Esophagus squamous epithelium (tissue), 4 donors: ENCODE measurements at regions not wholly inside any gene's neighbourhood (a gene's known extent, or its start where the extent isn't known, plus 50 kb on each side); places are given as distances from the start of the nearest gene placed in this dataset.

Source experiments
- POLR2A ChIP-seq, 4 donors: fragments of 450-650 bp; IDR thresholded peaks; one replicate each; pipeline ENCODE4 v1.6.1; 2017; ENCODE audit warnings: antibody characterized with exemption in 4 of 4, mild to moderate bottlenecking in 4 of 4, moderate library complexity in 3 of 4
- TF ChIP-seq, protein P1 (sequence below), 6 experiments: fragments of 450-650 bp in 4 of 6; fragments of 200-600 bp in 2 of 6; sonication (generic) in 2 of 6; IDR thresholded peaks; one replicate each; pipeline ENCODE4 v1.5.1; 2016 to 2019; ENCODE audit warnings: antibody characterized with exemption in 6 of 6, mild to moderate bottlenecking in 4 of 6, moderate library complexity in 4 of 6

DNA sequence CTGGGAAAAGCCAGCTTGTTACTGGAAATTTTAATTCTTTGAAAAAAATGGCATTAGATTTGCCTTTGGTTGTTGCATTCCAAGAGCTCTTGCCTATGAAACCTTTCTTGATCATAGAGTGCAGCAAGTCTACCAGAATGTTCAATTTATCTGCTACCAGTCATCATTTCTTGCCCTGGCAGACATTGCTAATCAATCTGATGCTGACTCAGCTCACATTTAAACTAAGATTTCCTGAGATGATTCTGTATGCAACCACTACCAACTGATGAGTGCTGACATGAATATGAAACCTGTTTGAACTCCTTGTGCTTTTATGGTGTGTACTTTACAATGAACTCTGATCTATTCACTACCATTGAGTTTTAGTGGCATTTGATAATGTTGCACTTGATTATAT is 166.5 kb upstream of the SALL1 start:
- TF ChIP-seq, protein P1, sequence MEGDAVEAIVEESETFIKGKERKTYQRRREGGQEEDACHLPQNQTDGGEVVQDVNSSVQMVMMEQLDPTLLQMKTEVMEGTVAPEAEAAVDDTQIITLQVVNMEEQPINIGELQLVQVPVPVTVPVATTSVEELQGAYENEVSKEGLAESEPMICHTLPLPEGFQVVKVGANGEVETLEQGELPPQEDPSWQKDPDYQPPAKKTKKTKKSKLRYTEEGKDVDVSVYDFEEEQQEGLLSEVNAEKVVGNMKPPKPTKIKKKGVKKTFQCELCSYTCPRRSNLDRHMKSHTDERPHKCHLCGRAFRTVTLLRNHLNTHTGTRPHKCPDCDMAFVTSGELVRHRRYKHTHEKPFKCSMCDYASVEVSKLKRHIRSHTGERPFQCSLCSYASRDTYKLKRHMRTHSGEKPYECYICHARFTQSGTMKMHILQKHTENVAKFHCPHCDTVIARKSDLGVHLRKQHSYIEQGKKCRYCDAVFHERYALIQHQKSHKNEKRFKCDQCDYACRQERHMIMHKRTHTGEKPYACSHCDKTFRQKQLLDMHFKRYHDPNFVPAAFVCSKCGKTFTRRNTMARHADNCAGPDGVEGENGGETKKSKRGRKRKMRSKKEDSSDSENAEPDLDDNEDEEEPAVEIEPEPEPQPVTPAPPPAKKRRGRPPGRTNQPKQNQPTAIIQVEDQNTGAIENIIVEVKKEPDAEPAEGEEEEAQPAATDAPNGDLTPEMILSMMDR (IDR thresholded peaks at IDR 0.05), result no peak
- TF ChIP-seq POLR2A (IDR thresholded peaks at IDR 0.05), result no peak
